ENCODE measurements at regions not wholly inside any gene's neighbourhood (a gene's known extent, or its start where the extent isn't known, plus 50 kb on each side); places are given as distances from the start of the nearest gene placed in this dataset.

- no peak for TF ChIP-seq POLR2A (IDR thresholded peaks at IDR 0.05; ENCODE audit: low read depth, low read length)
- TF ChIP-seq, protein P1, sequence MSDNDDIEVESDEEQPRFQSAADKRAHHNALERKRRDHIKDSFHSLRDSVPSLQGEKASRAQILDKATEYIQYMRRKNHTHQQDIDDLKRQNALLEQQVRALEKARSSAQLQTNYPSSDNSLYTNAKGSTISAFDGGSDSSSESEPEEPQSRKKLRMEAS (IDR thresholded peaks at IDR 0.05; ENCODE audit: insufficient read depth, insufficient read length), result no peak
- TF ChIP-seq, protein P2, sequence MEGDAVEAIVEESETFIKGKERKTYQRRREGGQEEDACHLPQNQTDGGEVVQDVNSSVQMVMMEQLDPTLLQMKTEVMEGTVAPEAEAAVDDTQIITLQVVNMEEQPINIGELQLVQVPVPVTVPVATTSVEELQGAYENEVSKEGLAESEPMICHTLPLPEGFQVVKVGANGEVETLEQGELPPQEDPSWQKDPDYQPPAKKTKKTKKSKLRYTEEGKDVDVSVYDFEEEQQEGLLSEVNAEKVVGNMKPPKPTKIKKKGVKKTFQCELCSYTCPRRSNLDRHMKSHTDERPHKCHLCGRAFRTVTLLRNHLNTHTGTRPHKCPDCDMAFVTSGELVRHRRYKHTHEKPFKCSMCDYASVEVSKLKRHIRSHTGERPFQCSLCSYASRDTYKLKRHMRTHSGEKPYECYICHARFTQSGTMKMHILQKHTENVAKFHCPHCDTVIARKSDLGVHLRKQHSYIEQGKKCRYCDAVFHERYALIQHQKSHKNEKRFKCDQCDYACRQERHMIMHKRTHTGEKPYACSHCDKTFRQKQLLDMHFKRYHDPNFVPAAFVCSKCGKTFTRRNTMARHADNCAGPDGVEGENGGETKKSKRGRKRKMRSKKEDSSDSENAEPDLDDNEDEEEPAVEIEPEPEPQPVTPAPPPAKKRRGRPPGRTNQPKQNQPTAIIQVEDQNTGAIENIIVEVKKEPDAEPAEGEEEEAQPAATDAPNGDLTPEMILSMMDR (IDR thresholded peaks at IDR 0.05; ENCODE audit: extremely low read depth in 1 of 2, insufficient read depth in 1 of 2, low read depth in 1 of 2, low read length in 2 of 2), result no peak
- no peak for TF ChIP-seq EZH2 (IDR thresholded peaks at IDR 0.05; ENCODE audit: borderline replicate concordance, low read depth, low read length, severe bottlenecking)
Observed at GRCh38 chr5:30446456-30446855, 747.0 kb upstream of the CDH6 start.

Measured in endothelial cell of umbilical vein (primary cell).